ENCODE measurements at regions not wholly inside any gene's neighbourhood (a gene's known extent, or its start where the extent isn't known, plus 50 kb on each side); places are given as distances from the start of the nearest gene placed in this dataset.

GRCh38 chr15:29904757-29905417, 82.6 kb upstream of the TJP1 start:
- no peak for TF ChIP-seq CTCF (IDR thresholded peaks at IDR 0.05; ENCODE audit: insufficient read depth, low read length, missing control alignments)
- CTCF ChIA-PET, result interaction anchor here (0.7 kb wide), 1 partner anchor 21 kb away, joined by 3 read pairs; no protein-coding TSS in a partner anchor
- no peak overlapping the region for H3K4me3 ChIP-seq (ENCODE audit: low read depth, low read length)
- POLR2A ChIA-PET, result no interaction called here
- DNase-seq (ENCODE audit: low read depth, low spot score), result no peak

- H3K4me3 ChIP-seq (ENCODE audit: low read depth, low read length), result no peak overlapping the region
- DNase-seq (ENCODE audit: low read depth, low spot score), result no peak
- ChIA-PET POLR2A (no interaction called here), CTCF (interaction anchor here (1.7 kb wide), 1 partner anchor 22 kb away, joined by 7 read pairs; no protein-coding TSS in a partner anchor)
- TF ChIP-seq CTCF (IDR thresholded peaks at IDR 0.05; ENCODE audit: insufficient read depth, low read length, missing control alignments), result no peak
These were observed 81.7 kb upstream of the TJP1 start for GRCh38 chr15:29903785-29904464.

GRCh38 chr15:29903028-29903427, 80.8 kb upstream of the TJP1 start:
- CTCF ChIA-PET, result interaction anchor here (1.7 kb wide), 1 partner anchor 23 kb away, joined by 7 read pairs; no protein-coding TSS in a partner anchor
- no peak overlapping the region for H3K4me3 ChIP-seq (ENCODE audit: low read depth, low read length)
- POLR2A ChIA-PET, result no interaction called here
- no peak for TF ChIP-seq CTCF (IDR thresholded peaks at IDR 0.05; ENCODE audit: insufficient read depth, low read length, missing control alignments)
- DNase-seq (ENCODE audit: low read depth, low spot score), result no peak

- CTCF ChIA-PET, result no interaction called here
- no peak for DNase-seq (ENCODE audit: low read depth, low spot score)
- POLR2A ChIA-PET, result no interaction called here
- TF ChIP-seq CTCF (IDR thresholded peaks at IDR 0.05; ENCODE audit: insufficient read depth, low read length, missing control alignments), result no peak
- no peak overlapping the region for H3K4me3 ChIP-seq (ENCODE audit: low read depth, low read length)
These were observed 78.2 kb upstream of the TJP1 start for GRCh38 chr15:29900237-29901189.

- CTCF ChIA-PET, result no interaction called here
- H3K4me3 ChIP-seq (ENCODE audit: low read depth, low read length), result no peak overlapping the region
- no peak for DNase-seq (ENCODE audit: low read depth, low spot score)
- no peak for TF ChIP-seq CTCF (IDR thresholded peaks at IDR 0.05; ENCODE audit: insufficient read depth, low read length, missing control alignments)
- POLR2A ChIA-PET, result no interaction called here
These were observed 73.8 kb upstream of the TJP1 start for GRCh38 chr15:29896062-29896461.

GRCh38 chr15:29891096-29891457, 68.8 kb upstream of the TJP1 start:
- ChIA-PET POLR2A (no interaction called here), CTCF (interaction anchor here (2.6 kb wide), 1 partner anchor 35 kb away, joined by 8 read pairs; no protein-coding TSS in a partner anchor)
- TF ChIP-seq CTCF (IDR thresholded peaks at IDR 0.05; ENCODE audit: insufficient read depth, low read length, missing control alignments), result no peak
- DNase-seq (ENCODE audit: low read depth, low spot score), result no peak
- H3K4me3 ChIP-seq (ENCODE audit: low read depth, low read length), result no peak overlapping the region
